ENCODE measurements at regions not wholly inside any gene's neighbourhood (a gene's known extent, or its start where the extent isn't known, plus 50 kb on each side); places are given as distances from the start of the nearest gene placed in this dataset.

- TF ChIP-seq CTCF (IDR thresholded peaks at IDR 0.05; ENCODE audit: insufficient read depth, low read length, poor library complexity, severe bottlenecking) = no peak
- TF ChIP-seq EZH2phosphoT487 (conservative IDR thresholded peaks at IDR 0.05; ENCODE audit: low read length) = no peak
Measured at GRCh38 chr12:58082996-58083395, 141.6 kb downstream of the ATP23 start.
